ENCODE measurements at regions not wholly inside any gene's neighbourhood (a gene's known extent, or its start where the extent isn't known, plus 50 kb on each side); places are given as distances from the start of the nearest gene placed in this dataset.

DNA sequence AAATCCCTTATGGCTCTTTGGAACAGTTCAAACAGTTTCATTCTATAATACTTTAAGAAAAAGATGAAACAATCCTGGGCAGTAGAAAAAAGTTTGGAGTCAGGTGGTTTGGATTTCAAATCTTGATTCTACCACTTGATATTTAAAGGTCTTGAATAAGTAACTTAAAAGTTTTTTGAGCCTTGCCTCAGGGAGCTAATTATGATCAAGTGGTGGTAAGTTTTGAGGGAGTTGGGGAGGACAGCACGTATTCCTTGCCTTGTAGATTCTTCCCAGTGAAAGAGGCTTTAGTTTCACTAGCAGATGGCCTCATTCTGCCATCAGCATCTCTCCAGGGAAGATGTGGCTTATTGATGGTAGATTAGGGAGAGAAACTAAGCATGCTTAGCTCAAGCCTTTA, 168.4 kb upstream of the CSNK1A1L start:
- ATAC-seq (ENCODE audit: poor library complexity) (no peak), DNase-seq (no peak)
- H3K9me3 Mint-ChIP-seq = peaks cover 5% of the 10 kb centered on the region
- Histone ChIP-seq H3K4me1 (ENCODE audit: insufficient read depth, low read length) (no peaks in the 10 kb centered on the region), H3K4me3 (ENCODE audit: low read length) (no peak overlapping the region), H3K27me3 (ENCODE audit: control insufficient read depth in 1 of 2, insufficient read depth in 2 of 2, low read length in 2 of 2) (no peaks in the 10 kb centered on the region), H3K36me3 (ENCODE audit: insufficient read depth, low read length) (no peaks in the 10 kb centered on the region), H3K27ac (ENCODE audit: low read depth in 1 of 2, low read length in 2 of 2) (no peak overlapping the region), H3K9me3 (ENCODE audit: control insufficient read depth in 1 of 2, insufficient read depth in 1 of 2, low read length in 2 of 2) (no peaks in the 10 kb centered on the region)
- TF ChIP-seq, protein P1, sequence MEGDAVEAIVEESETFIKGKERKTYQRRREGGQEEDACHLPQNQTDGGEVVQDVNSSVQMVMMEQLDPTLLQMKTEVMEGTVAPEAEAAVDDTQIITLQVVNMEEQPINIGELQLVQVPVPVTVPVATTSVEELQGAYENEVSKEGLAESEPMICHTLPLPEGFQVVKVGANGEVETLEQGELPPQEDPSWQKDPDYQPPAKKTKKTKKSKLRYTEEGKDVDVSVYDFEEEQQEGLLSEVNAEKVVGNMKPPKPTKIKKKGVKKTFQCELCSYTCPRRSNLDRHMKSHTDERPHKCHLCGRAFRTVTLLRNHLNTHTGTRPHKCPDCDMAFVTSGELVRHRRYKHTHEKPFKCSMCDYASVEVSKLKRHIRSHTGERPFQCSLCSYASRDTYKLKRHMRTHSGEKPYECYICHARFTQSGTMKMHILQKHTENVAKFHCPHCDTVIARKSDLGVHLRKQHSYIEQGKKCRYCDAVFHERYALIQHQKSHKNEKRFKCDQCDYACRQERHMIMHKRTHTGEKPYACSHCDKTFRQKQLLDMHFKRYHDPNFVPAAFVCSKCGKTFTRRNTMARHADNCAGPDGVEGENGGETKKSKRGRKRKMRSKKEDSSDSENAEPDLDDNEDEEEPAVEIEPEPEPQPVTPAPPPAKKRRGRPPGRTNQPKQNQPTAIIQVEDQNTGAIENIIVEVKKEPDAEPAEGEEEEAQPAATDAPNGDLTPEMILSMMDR (IDR thresholded peaks at IDR 0.05) = no peak
- H3K4me3 Mint-ChIP-seq = no peak overlapping the region
- no peak overlapping the region for H3K27ac Mint-ChIP-seq
- no peaks in the 10 kb centered on the region for H3K36me3 Mint-ChIP-seq (ENCODE audit: low read depth)
- H3K4me1 Mint-ChIP-seq (ENCODE audit: low read depth) = no peaks in the 10 kb centered on the region
- ChIA-PET POLR2A (no interaction called here), CTCF (no interaction called here)
- intact Hi-C loops (cut with DNase I, micrococcal nuclease) = no loop called here
- no peaks in the 10 kb centered on the region for H3K27me3 Mint-ChIP-seq

DNA sequence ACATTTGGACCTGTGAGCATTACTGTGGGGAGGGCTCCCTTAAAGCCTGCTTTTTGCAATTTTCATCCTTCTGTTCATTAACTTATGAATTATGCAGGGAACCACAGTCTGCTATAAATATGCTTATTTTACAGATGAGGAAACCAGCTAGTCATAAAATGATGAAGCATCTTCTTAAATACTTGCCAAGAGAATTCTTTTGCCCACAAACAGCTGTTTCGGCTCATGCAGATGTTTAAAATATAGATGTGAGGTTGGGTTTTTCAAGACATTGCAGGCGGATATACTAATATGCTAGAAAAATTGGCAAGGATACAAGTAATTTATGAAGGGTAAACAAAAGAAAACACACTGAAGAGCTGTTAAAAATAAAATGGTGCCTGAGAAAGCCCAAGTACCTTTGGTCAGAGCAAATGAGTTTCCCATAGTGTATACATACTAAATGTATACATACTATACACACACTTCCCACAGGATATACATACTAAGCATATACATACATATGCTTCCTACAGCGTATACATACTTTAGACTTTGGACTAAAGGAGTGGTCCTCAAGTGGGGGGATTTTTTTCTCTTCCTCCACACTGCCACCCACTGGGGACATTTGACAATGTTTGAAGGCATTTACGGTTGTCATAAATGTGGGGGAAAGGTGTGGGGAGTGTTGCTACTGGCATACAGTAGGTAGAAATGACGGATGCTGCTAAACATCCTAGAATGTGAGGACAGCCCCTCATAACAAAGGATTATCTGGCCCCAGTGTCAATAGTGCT, 164.9 kb upstream of the CSNK1A1L start:
- no peaks in the 10 kb centered on the region for H3K4me1 ChIP-seq (ENCODE audit: insufficient read depth, low read length)
- H3K4me1 Mint-ChIP-seq (ENCODE audit: low read depth) = no peaks in the 10 kb centered on the region
- intact Hi-C loops (cut with DNase I, micrococcal nuclease) = no loop called here
- peaks cover 8% of the 10 kb centered on the region for H3K9me3 Mint-ChIP-seq
- no peaks in the 10 kb centered on the region for H3K27me3 Mint-ChIP-seq
- DNase-seq = no peak
- no peak overlapping the region for H3K4me3 Mint-ChIP-seq
- no peak overlapping the region for H3K27ac Mint-ChIP-seq
- no peak overlapping the region for H3K4me3 ChIP-seq (ENCODE audit: low read length)
- H3K36me3 Mint-ChIP-seq (ENCODE audit: low read depth) = no peaks in the 10 kb centered on the region
- ChIA-PET CTCF (no interaction called here), POLR2A (no interaction called here)
- H3K27me3 ChIP-seq (ENCODE audit: control insufficient read depth in 1 of 2, insufficient read depth in 2 of 2, low read length in 2 of 2) = no peaks in the 10 kb centered on the region
- no peak overlapping the region for H3K27ac ChIP-seq (ENCODE audit: low read depth in 1 of 2, low read length in 2 of 2)
- H3K36me3 ChIP-seq (ENCODE audit: insufficient read depth, low read length) = no peaks in the 10 kb centered on the region
- TF ChIP-seq, protein P1 (IDR thresholded peaks at IDR 0.05) = no peak
- H3K9me3 ChIP-seq (ENCODE audit: control insufficient read depth in 1 of 2, insufficient read depth in 1 of 2, low read length in 2 of 2) = peaks cover 0 to 8% of the 10 kb centered on the region in 2 experiments
- no peak for ATAC-seq (ENCODE audit: poor library complexity)

DNA sequence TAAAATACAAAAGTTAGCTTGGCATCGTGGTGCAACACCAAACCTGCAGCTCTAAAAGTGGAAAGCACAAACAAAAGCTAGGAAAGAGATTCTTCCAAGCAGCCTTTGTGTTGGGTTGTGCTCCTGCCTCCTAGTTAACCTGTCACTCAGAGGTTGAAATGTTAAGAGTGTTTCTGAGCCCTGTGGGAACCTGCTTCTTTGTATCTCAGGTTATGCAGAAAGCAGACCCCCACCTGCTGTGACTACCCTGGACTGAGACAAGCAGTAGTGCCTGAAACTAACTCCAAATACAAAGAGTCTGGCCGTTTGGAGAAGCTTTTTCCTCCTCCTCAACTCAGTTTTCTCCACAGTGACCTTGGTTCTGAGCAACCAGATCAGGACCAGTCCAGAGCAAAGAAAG, 158.4 kb upstream of the CSNK1A1L start:
- Mint-ChIP-seq H3K4me3 (no peak overlapping the region), H3K9me3 (peaks cover 23% of the 10 kb centered on the region), H3K27me3 (no peaks in the 10 kb centered on the region), H3K27ac (no peak overlapping the region), H3K36me3 (ENCODE audit: low read depth) (no peaks in the 10 kb centered on the region), H3K4me1 (ENCODE audit: low read depth) (no peaks in the 10 kb centered on the region)
- no peaks in the 10 kb centered on the region for H3K4me1 ChIP-seq (ENCODE audit: insufficient read depth, low read length)
- CTCF ChIA-PET = no interaction called here
- peaks cover 7 to 14% of the 10 kb centered on the region in 2 experiments for H3K9me3 ChIP-seq (ENCODE audit: control insufficient read depth in 1 of 2, insufficient read depth in 1 of 2, low read length in 2 of 2)
- TF ChIP-seq, protein P1 (IDR thresholded peaks at IDR 0.05) = no peak
- no peak for DNase-seq
- H3K36me3 ChIP-seq (ENCODE audit: insufficient read depth, low read length) = no peaks in the 10 kb centered on the region
- no peak for ATAC-seq (ENCODE audit: poor library complexity)
- no peaks in the 10 kb centered on the region for H3K27me3 ChIP-seq (ENCODE audit: control insufficient read depth in 1 of 2, insufficient read depth in 2 of 2, low read length in 2 of 2)
- H3K4me3 ChIP-seq (ENCODE audit: low read length) = no peak overlapping the region
- intact Hi-C loops (cut with DNase I, micrococcal nuclease) = no loop called here
- POLR2A ChIA-PET = no interaction called here
- no peak overlapping the region for H3K27ac ChIP-seq (ENCODE audit: low read depth in 1 of 2, low read length in 2 of 2)
